ENCODE measurements at regions not wholly inside any gene's neighbourhood (a gene's known extent, or its start where the extent isn't known, plus 50 kb on each side); places are given as distances from the start of the nearest gene placed in this dataset.

GRCh38 chr21:38556390-38556789, 58.1 kb upstream of the ERG start:
- no peak for DNase-seq (ENCODE audit: low spot score)
- Mint-ChIP-seq H3K4me3 (no peak overlapping the region), H3K27ac (no peak overlapping the region), H3K27me3 (peaks cover 20 to 36% of the 10 kb centered on the region in 2 donors), H3K4me1 (ENCODE audit: low read depth in 2 of 2) (no peaks in the 10 kb centered on the region), H3K9me3 (no peaks in the 10 kb centered on the region), H3K36me3 (no peaks in the 10 kb centered on the region)
- no peak for ATAC-seq

GRCh38 chr21:38561205-38561604, 62.9 kb upstream of the ERG start:
- Mint-ChIP-seq H3K27me3 (peaks cover 19 to 40% of the 10 kb centered on the region in 2 donors), H3K9me3 (no peaks in the 10 kb centered on the region), H3K4me1 (ENCODE audit: low read depth in 2 of 2) (no peaks in the 10 kb centered on the region), H3K4me3 (no peak overlapping the region), H3K27ac (no peak overlapping the region), H3K36me3 (no peaks in the 10 kb centered on the region)
- DNase-seq (ENCODE audit: low spot score) (no peak), ATAC-seq (no peak)

GRCh38 chr21:38561613-38562581, 63.6 kb upstream of the ERG start:
- ATAC-seq = no peak
- H3K4me3 Mint-ChIP-seq = no peak overlapping the region
- no peaks in the 10 kb centered on the region for H3K36me3 Mint-ChIP-seq
- peaks cover 19 to 40% of the 10 kb centered on the region in 2 donors for H3K27me3 Mint-ChIP-seq
- H3K27ac Mint-ChIP-seq = no peak overlapping the region
- no peaks in the 10 kb centered on the region for H3K9me3 Mint-ChIP-seq
- no peaks in the 10 kb centered on the region for H3K4me1 Mint-ChIP-seq (ENCODE audit: low read depth in 2 of 2)
- DNase-seq (ENCODE audit: low spot score) = no peak

GRCh38 chr21:38567335-38567969, 69.2 kb upstream of the ERG start:
- no peaks in the 10 kb centered on the region for H3K4me1 Mint-ChIP-seq (ENCODE audit: low read depth in 2 of 2)
- no peak for ATAC-seq
- H3K4me3 Mint-ChIP-seq = no peak overlapping the region
- H3K27ac Mint-ChIP-seq = no peak overlapping the region
- peaks cover 15 to 38% of the 10 kb centered on the region in 2 donors for H3K27me3 Mint-ChIP-seq
- no peaks in the 10 kb centered on the region for H3K9me3 Mint-ChIP-seq
- DNase-seq (ENCODE audit: low spot score) = no peak
- no peaks in the 10 kb centered on the region for H3K36me3 Mint-ChIP-seq

DNA sequence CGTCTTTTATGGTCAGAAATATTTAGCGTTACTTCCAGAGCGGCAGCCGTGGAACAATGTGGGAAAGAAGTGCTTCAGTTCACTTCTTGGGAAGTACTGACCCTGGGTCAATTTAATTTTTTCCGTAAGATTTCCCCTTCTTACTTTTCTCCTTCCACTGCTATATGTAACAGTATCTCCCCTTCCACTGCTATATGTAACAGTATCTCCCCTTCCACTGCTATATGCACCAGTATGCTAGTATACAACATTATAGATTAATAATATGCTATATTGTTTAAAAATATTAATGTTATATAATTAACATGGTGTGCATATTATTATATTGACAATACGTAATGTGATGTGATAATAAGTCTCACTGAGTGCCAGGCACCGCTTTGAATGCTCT, 69.7 kb upstream of the ERG start:
- Mint-ChIP-seq H3K9me3 (no peaks in the 10 kb centered on the region), H3K4me3 (no peak overlapping the region), H3K27ac (no peak overlapping the region), H3K4me1 (ENCODE audit: low read depth in 2 of 2) (no peaks in the 10 kb centered on the region), H3K27me3 (peaks cover 10 to 33% of the 10 kb centered on the region in 2 donors), H3K36me3 (no peaks in the 10 kb centered on the region)
- no peak for DNase-seq (ENCODE audit: low spot score)
- no peak for ATAC-seq

- no peak overlapping the region for H3K27ac Mint-ChIP-seq
- H3K4me1 Mint-ChIP-seq (ENCODE audit: low read depth in 2 of 2) = no peaks in the 10 kb centered on the region
- no peaks in the 10 kb centered on the region for H3K9me3 Mint-ChIP-seq
- no peak for DNase-seq (ENCODE audit: low spot score)
- no peak for ATAC-seq
- H3K4me3 Mint-ChIP-seq = no peak overlapping the region
- H3K36me3 Mint-ChIP-seq = no peaks in the 10 kb centered on the region
- peaks cover 8 to 21% of the 10 kb centered on the region in 2 donors for H3K27me3 Mint-ChIP-seq
Measured at GRCh38 chr21:38569733-38570132, 71.5 kb upstream of the ERG start.

DNA sequence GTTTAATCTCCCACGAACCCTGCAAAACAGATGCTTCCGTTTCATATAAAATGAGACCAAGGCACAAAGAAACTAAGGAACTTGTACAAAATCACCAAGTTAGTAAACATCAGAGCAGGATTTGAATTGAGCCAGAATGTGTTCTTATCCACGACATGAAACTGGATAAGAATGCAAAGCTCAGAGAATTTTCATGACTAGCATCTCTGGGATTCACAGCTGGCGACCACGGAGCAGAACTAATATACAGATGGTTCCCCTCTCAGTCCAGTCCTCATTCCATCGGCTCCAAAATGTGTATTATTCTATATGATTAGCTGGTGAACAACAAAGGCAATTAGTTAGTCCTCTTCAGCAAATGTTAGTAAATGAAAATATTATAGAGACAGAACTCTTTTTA, 72.3 kb upstream of the ERG start:
- DNase-seq (ENCODE audit: low spot score) (no peak), ATAC-seq (no peak)
- H3K4me3 Mint-ChIP-seq = no peak overlapping the region
- H3K4me1 Mint-ChIP-seq (ENCODE audit: low read depth in 2 of 2) = no peaks in the 10 kb centered on the region
- H3K27me3 Mint-ChIP-seq = peaks cover 1 to 13% of the 10 kb centered on the region in 2 donors
- no peak overlapping the region for H3K27ac Mint-ChIP-seq
- H3K9me3 Mint-ChIP-seq = no peaks in the 10 kb centered on the region
- no peaks in the 10 kb centered on the region for H3K36me3 Mint-ChIP-seq

DNA sequence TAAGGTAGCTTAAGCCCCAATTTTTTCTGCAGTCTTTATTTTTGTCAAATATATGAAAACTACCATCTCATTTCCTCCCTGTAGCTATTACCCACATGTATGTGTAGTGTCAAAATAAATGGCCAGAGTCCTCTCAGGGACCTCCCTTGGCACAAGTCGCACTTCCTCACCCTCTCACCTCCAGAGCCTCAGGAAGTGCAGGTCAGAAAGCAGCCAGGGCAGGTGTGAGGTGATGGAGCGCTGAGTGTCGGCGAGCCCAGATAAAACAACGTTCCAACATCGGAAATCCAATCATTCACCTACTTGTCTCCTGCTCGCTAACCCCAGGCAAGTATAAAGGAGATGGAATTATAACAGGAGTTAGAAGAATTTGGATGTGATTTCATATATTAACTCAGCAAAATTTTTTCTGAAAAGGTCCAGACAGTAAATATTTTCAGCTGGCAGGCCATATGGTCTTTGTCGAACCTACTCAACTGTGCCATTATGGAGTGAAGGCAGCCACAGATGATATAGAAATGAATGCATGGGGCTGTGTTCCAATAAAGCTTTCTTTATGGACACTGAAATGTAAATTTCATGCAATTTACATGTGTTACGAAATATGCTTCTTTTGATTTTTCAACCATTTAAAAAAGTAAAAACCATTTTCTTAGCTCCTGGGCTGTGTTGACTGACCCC, 76.8 kb upstream of the ERG start:
- peaks cover 0 to under 1% of the 10 kb centered on the region in 2 donors for H3K27me3 Mint-ChIP-seq
- H3K27ac Mint-ChIP-seq = no peak overlapping the region
- H3K4me1 Mint-ChIP-seq (ENCODE audit: low read depth in 2 of 2) = no peaks in the 10 kb centered on the region
- DNase-seq (ENCODE audit: low spot score) = no peak
- peak in 1 of 2 donors; percentile 25 for ATAC-seq
- no peaks in the 10 kb centered on the region for H3K36me3 Mint-ChIP-seq
- H3K9me3 Mint-ChIP-seq = no peaks in the 10 kb centered on the region
- no peak overlapping the region for H3K4me3 Mint-ChIP-seq

DNA sequence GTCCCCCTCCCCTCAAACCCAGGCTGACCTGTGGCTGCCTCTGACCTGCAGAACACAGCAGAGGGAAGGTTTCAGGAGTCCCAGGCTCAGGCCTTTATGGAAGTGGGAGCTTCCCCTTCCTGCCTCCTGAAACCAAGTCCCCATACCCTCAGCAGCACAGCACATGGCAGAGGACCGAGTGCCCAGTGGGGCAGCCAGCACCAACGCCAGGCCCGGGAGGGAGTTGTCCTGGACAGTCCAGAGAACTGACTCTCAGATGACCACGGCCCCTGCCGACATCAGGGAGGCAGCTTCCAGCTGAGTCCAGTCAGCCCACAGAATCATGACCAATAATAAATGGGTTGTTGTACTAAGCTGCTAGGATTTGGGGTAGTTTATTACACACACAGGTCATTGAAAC, 79.6 kb upstream of the ERG start:
- DNase-seq (ENCODE audit: low spot score) (no peak), ATAC-seq (peak; percentile 37 to 39)
- H3K27ac Mint-ChIP-seq = no peak overlapping the region
- H3K36me3 Mint-ChIP-seq = no peaks in the 10 kb centered on the region
- H3K4me1 Mint-ChIP-seq (ENCODE audit: low read depth in 2 of 2) = no peaks in the 10 kb centered on the region
- H3K27me3 Mint-ChIP-seq = no peaks in the 10 kb centered on the region
- no peaks in the 10 kb centered on the region for H3K9me3 Mint-ChIP-seq
- H3K4me3 Mint-ChIP-seq = no peak overlapping the region

GRCh38 chr21:38590449-38591217, 92.4 kb upstream of the ERG start:
- H3K27me3 Mint-ChIP-seq = peaks cover 24 to 50% of the 10 kb centered on the region in 2 donors
- no peaks in the 10 kb centered on the region for H3K4me1 Mint-ChIP-seq (ENCODE audit: low read depth in 2 of 2)
- DNase-seq (ENCODE audit: low spot score) = no peak
- H3K36me3 Mint-ChIP-seq = no peaks in the 10 kb centered on the region
- no peak overlapping the region for H3K4me3 Mint-ChIP-seq
- H3K27ac Mint-ChIP-seq = no peak overlapping the region
- no peak for ATAC-seq
- H3K9me3 Mint-ChIP-seq = no peaks in the 10 kb centered on the region

GRCh38 chr21:38591218-38591537, 92.9 kb upstream of the ERG start:
- Mint-ChIP-seq H3K4me3 (no peak overlapping the region), H3K27me3 (peaks cover 24 to 50% of the 10 kb centered on the region in 2 donors), H3K27ac (no peak overlapping the region), H3K4me1 (ENCODE audit: low read depth in 2 of 2) (no peaks in the 10 kb centered on the region), H3K36me3 (no peaks in the 10 kb centered on the region), H3K9me3 (no peaks in the 10 kb centered on the region)
- ATAC-seq (no peak), DNase-seq (ENCODE audit: low spot score) (no peak)

DNA sequence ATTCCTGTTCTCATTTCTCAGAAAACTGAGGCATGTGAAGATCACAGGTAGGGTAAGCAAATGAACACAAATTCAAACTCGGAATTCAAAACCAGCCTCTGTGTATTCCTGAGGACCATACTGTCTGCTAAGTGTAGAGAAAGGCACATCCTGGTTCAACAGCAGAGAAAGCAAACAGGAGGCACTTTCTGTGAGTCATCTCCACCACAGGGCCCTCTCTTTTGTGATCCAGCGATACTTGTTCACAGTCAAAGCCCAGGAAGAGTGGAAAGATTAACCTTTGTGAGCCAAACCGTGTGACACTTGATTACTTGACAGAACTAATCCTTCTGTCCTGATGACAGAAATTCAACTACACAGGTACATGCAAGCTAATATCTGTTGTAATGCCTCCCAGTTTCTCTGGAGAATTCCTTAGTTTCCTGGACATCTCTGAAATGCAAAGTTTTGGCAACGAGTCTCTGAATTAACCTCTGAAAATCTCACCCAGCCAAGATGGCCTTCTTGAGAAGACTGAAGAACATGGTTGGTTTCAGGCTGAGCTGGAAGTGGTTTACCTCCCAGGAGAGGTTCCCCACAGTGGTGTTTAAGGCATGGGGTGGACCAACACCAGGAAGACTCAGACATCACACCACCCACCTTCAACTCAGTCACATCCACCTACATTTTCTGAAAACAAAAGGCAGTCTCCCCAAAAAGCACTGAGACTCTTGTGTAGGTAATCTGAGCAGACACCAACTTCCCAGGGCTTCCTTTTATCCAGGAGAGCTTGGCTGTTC, 98.2 kb upstream of the ERG start:
- peaks cover 21 to 39% of the 10 kb centered on the region in 2 donors for H3K27me3 Mint-ChIP-seq

GRCh38 chr21:38597421-38597820, 99.1 kb upstream of the ERG start:
- H3K4me3 Mint-ChIP-seq = no peak overlapping the region
- DNase-seq (ENCODE audit: low spot score) (no peak), ATAC-seq (no peak)
- no peak overlapping the region for H3K27ac Mint-ChIP-seq
- peaks cover 18 to 32% of the 10 kb centered on the region in 2 donors for H3K27me3 Mint-ChIP-seq
- no peaks in the 10 kb centered on the region for H3K4me1 Mint-ChIP-seq (ENCODE audit: low read depth in 2 of 2)
- H3K9me3 Mint-ChIP-seq = no peaks in the 10 kb centered on the region
- no peaks in the 10 kb centered on the region for H3K36me3 Mint-ChIP-seq

More for the DNA sequence above, 98.2 kb upstream of the ERG start:
- Mint-ChIP-seq H3K9me3 (no peaks in the 10 kb centered on the region), H3K4me1 (ENCODE audit: low read depth in 2 of 2) (no peaks in the 10 kb centered on the region), H3K36me3 (no peaks in the 10 kb centered on the region), H3K27ac (no peak overlapping the region), H3K4me3 (no peak overlapping the region)
- ATAC-seq (no peak), DNase-seq (ENCODE audit: low spot score) (no peak)

Measured in natural killer cell treated with Interleukin-12 subunit alpha and Interleukin-12 subunit beta and Interleukin-15 and Interleukin-18, amount 100 ng/mL, for 72 hours (primary cell).